ENCODE measurements at regions not wholly inside any gene's neighbourhood (a gene's known extent, or its start where the extent isn't known, plus 50 kb on each side); places are given as distances from the start of the nearest gene placed in this dataset.

- TF ChIP-seq, protein P1, sequence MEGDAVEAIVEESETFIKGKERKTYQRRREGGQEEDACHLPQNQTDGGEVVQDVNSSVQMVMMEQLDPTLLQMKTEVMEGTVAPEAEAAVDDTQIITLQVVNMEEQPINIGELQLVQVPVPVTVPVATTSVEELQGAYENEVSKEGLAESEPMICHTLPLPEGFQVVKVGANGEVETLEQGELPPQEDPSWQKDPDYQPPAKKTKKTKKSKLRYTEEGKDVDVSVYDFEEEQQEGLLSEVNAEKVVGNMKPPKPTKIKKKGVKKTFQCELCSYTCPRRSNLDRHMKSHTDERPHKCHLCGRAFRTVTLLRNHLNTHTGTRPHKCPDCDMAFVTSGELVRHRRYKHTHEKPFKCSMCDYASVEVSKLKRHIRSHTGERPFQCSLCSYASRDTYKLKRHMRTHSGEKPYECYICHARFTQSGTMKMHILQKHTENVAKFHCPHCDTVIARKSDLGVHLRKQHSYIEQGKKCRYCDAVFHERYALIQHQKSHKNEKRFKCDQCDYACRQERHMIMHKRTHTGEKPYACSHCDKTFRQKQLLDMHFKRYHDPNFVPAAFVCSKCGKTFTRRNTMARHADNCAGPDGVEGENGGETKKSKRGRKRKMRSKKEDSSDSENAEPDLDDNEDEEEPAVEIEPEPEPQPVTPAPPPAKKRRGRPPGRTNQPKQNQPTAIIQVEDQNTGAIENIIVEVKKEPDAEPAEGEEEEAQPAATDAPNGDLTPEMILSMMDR (conservative IDR thresholded peaks at IDR 0.05; ENCODE audit: low read depth, low read length) = no peak
- no peak for TF ChIP-seq EZH2 (IDR thresholded peaks at IDR 0.05; ENCODE audit: borderline replicate concordance, low read depth, low read length, poor library complexity, severe bottlenecking)
Observed at GRCh38 chr13:74645586-74645985, 511.4 kb upstream of the KLF12 start.
